ENCODE measurements at regions not wholly inside any gene's neighbourhood (a gene's known extent, or its start where the extent isn't known, plus 50 kb on each side); places are given as distances from the start of the nearest gene placed in this dataset.

DNA sequence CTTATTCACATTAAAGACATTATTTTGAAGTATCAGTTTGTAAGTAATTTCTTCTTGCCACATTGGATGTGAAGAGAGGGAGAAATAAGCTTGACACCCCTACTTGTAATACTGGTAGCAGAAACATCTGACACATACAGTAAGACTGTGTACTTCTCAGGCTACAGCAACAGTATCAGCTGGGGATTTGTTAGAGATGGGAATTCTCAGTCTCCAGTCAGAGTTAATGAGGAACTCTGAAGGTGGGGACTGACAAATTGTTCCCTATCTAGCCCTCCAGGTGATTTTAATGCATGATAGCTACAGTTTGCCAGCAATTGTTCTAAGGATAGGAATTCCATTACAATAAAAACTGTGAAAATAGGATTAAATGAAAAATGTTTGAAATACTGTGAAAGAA lies 524.8 kb downstream of the PRR16 start:
- no peak for TF ChIP-seq CTCF (IDR thresholded peaks at IDR 0.05; ENCODE audit: unreplicated experiment)
- no peaks in the 10 kb centered on the region for H3K36me3 Mint-ChIP-seq
- H3K4me3 Mint-ChIP-seq, result no peak overlapping the region
- no peaks in the 10 kb centered on the region for H3K9me3 Mint-ChIP-seq
- H3K27me3 Mint-ChIP-seq (ENCODE audit: low read depth), result peaks cover 6% of the 10 kb centered on the region
- no peak for DNase-seq (ENCODE audit: low spot score in 2 of 2, unreplicated experiment in 2 of 2)
- H3K27ac Mint-ChIP-seq, result no peak overlapping the region
- peaks cover 4% of the 10 kb centered on the region for H3K4me1 Mint-ChIP-seq

DNA sequence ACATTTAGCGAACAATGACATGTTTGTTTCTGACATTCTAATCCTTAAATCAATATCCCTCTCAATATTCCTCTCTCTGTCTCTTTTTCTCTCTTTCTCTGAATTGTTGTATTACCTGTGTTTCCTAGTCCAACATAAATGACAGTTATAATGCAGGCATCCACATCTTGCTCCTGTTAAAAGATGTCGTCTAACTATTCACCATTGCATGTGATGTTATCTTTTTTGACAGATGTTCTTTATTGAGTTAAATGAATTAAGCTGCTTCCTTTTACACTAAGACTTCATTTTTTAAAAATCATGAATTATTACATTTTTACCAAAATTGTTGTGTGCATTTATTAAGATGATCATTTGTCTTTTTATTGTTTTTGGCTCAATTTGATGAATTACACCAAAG lies 527.5 kb downstream of the PRR16 start:
- Mint-ChIP-seq H3K36me3 (no peaks in the 10 kb centered on the region), H3K4me3 (no peak overlapping the region), H3K9me3 (no peaks in the 10 kb centered on the region), H3K27ac (no peak overlapping the region), H3K27me3 (ENCODE audit: low read depth) (peaks cover 6% of the 10 kb centered on the region), H3K4me1 (peaks cover 4% of the 10 kb centered on the region)
- TF ChIP-seq CTCF (IDR thresholded peaks at IDR 0.05; ENCODE audit: unreplicated experiment), result no peak
- no peak for DNase-seq (ENCODE audit: low spot score in 2 of 2, unreplicated experiment in 2 of 2)

- no peaks in the 10 kb centered on the region for H3K4me1 Mint-ChIP-seq
- no peaks in the 10 kb centered on the region for H3K9me3 Mint-ChIP-seq
- H3K36me3 Mint-ChIP-seq, result no peaks in the 10 kb centered on the region
- TF ChIP-seq CTCF (IDR thresholded peaks at IDR 0.05; ENCODE audit: unreplicated experiment), result no peak
- DNase-seq (ENCODE audit: low spot score in 2 of 2, unreplicated experiment in 2 of 2), result no peak
- peaks cover 4% of the 10 kb centered on the region for H3K27me3 Mint-ChIP-seq (ENCODE audit: low read depth)
- no peak overlapping the region for H3K4me3 Mint-ChIP-seq
- no peak overlapping the region for H3K27ac Mint-ChIP-seq
These were observed 530.0 kb downstream of the PRR16 start for GRCh38 chr5:120994112-120994511.

GRCh38 chr5:120999550-120999949 lies 535.5 kb downstream of the PRR16 start:
- DNase-seq (ENCODE audit: low spot score in 2 of 2, unreplicated experiment in 2 of 2), result no peak
- H3K27ac Mint-ChIP-seq, result no peak overlapping the region
- no peaks in the 10 kb centered on the region for H3K27me3 Mint-ChIP-seq (ENCODE audit: low read depth)
- H3K36me3 Mint-ChIP-seq, result no peaks in the 10 kb centered on the region
- no peak overlapping the region for H3K4me3 Mint-ChIP-seq
- no peaks in the 10 kb centered on the region for H3K4me1 Mint-ChIP-seq
- peaks cover 3% of the 10 kb centered on the region for H3K9me3 Mint-ChIP-seq
- no peak for TF ChIP-seq CTCF (IDR thresholded peaks at IDR 0.05; ENCODE audit: unreplicated experiment)

DNA sequence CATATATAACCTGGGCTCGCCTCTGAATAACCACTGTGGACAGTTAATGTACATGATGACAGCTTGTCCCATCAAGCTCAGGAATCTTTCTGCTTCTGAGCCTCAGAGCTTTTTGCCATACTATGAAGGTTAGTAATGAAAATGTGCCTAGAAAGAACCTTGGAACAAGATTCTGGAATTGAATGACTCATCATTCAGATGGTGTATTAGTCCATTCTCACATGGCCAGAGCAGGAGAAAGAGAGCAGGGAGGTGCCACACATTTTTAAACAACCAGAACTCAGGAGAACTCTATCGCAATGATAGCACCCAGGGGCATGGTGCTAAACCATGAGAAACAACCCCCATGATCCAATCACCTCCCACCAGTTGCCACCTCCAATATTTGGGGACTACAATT lies 542.1 kb downstream of the PRR16 start:
- H3K4me1 Mint-ChIP-seq, result peaks cover 2% of the 10 kb centered on the region
- no peak for DNase-seq (ENCODE audit: low spot score in 2 of 2, unreplicated experiment in 2 of 2)

More for the DNA sequence above, 542.1 kb downstream of the PRR16 start:
- no peak for TF ChIP-seq CTCF (IDR thresholded peaks at IDR 0.05; ENCODE audit: unreplicated experiment)
- Mint-ChIP-seq H3K36me3 (no peaks in the 10 kb centered on the region), H3K27me3 (ENCODE audit: low read depth) (no peaks in the 10 kb centered on the region), H3K27ac (no peak overlapping the region), H3K9me3 (no peaks in the 10 kb centered on the region), H3K4me3 (no peak overlapping the region)

All from mesothelial cell of epicardium (in vitro differentiated cells).